Heart right ventricle (tissue), 16 donors: ENCODE measurements at regions not wholly inside any gene's neighbourhood (a gene's known extent, or its start where the extent isn't known, plus 50 kb on each side); places are given as distances from the start of the nearest gene placed in this dataset.

Experiments used
- ATAC-seq, 8 donors: fragments of 200-7000 bp; cut with Tn5 transposase; one replicate each; pipeline ENCODE4 v1.9.1; 2020; ENCODE audit warnings: mild to moderate bottlenecking in 8 of 8, moderate library complexity in 8 of 8, moderate number of reproducible peaks in 1 of 8
- DNase-seq, 2 donors: peaks; one replicate each; pipeline ENCODE4 v3.0.0-alpha.2; 2020
- H3K27ac ChIP-seq, 10 donors: fragments of 200-600 bp; sonication (generic) in 2 of 10; one replicate each; pipeline versions ENCODE4 v1.5.0 to v1.8.0; 2020 to 2022; ENCODE audit warnings: mild to moderate bottlenecking in 3 of 10
- H3K27me3 ChIP-seq, 7 donors: fragments of 200-600 bp; one replicate each; pipeline ENCODE4 v1.8.0; 2021 to 2022; ENCODE audit warnings: mild to moderate bottlenecking in 2 of 7
- H3K36me3 ChIP-seq, 9 donors: fragments of 200-600 bp; sonication (generic) in 1 of 9; one replicate each; pipeline versions ENCODE4 v1.5.0 to v1.8.0; 2020 to 2022; ENCODE audit warnings: mild to moderate bottlenecking in 2 of 9
- H3K4me1 ChIP-seq, 9 donors: fragments of 200-600 bp; sonication (generic) in 1 of 9; one replicate each; pipeline versions ENCODE4 v1.5.0 to v1.8.0; 2020 to 2022; ENCODE audit warnings: mild to moderate bottlenecking in 4 of 9
- H3K4me3 ChIP-seq, 10 donors: fragments of 200-600 bp; sonication (generic) in 2 of 10; one replicate each; pipeline versions ENCODE4 v1.5.0 to v1.8.0; 2020 to 2022; ENCODE audit warnings: mild to moderate bottlenecking in 7 of 10, moderate library complexity in 2 of 10
- H3K9me3 ChIP-seq, 11 donors: fragments of 200-600 bp in 10 of 11; sonication (generic) in 2 of 11; one replicate each; pipeline versions ENCODE4 v1.5.0 to v1.8.0; 2013 to 2022; ENCODE audit warnings: mild to moderate bottlenecking in 2 of 11, control low read depth in 1 of 11, moderate library complexity in 1 of 11
- WGBS, 2 donors: extraction: QIAGEN DNeasy Blood & Tissue Kit; methylation state at CpG; one replicate each; pipeline ENCODE4 v1.1.7; 2013; ENCODE audit warnings: inconsistent platforms in 1 of 2; 5-methylcytosine and 5-hydroxymethylcytosine counted together
- intact Hi-C, 10 donors: fragments of 100-400 bp; cut with DNase I; formaldehyde crosslinking; loops; one replicate each; pipeline versions ENCODE4 v1.11.1 to v1.14.2; 2022
- TF ChIP-seq, protein P1 (sequence below), 9 donors: fragments of 200-600 bp; sonication (generic) in 2 of 9; IDR thresholded peaks; one replicate each; pipeline versions ENCODE4 v1.5.0 to v1.8.0; 2021 to 2022; ENCODE audit warnings: antibody characterized with exemption in 9 of 9, mild to moderate bottlenecking in 5 of 9, moderate library complexity in 1 of 9
- donor health status: Arrhythmogenic right ventricular cardiomyopathy.
- donor health status: ischemic (EF 13 %, LVEDD 7.1; RV severe dilation, severe dysfunction).
- donor health status: healthy with polysubstance abuse.
- donor health status: DM: no; HTN: yes; CAD: no.
- donor health status: DM: no; HTN: no; CAD: no.
- donor health status: ischemic (EF 25% LVEDD 6.9; RV normal size, moderate dysfunction).
- donor health status: ischemic (EF 25% LVEDD 5.7; RV mildly dilated, moderate dysfunction).
- donor health status: healthy.
- donor health status: DM: yes; HTN: yes; CAD: no.
- donor health status: Ischemic cardiomyopathy.
- donor health status: ischemic (EF 35%, LVEDD 5.7; RV mildly dilated, moderate dysfunction).
- donor health status: nonischemic (EF 11% LVEDD 7.7; RV severe dilation, severe dysfunction).
- donor health status: DM: yes; HTN: yes; CAD: no.
- donor health status: PGD.
- donor health status: ischemic (EF 29% LVEDD 5.4; RV normal size, mild dysfunction).
- donor health status: nonischemic (EF 23%, LVEDD 6.1; RV moderate dilation, normal function).

DNA sequence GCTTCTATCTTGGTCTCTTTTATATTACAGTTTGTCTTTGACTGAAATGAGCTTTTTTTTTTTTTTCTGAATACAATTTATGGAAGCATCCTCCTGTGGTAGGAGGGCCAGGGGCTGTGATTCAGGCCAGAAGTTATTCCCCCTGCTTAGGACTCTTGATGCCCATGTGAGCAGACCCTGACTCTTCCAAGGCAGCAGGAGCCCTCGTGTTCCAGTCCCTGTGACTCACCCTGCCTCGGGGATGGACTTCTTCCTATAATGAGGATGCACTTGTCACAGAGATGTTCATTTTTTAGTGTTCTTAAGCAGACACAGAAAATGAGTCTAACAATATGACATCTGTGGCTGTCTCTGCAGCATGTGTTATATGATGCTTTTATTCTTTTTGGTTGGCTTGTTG lies 1293.7 kb upstream of the AUTS2 start:
- TF ChIP-seq, protein P1, sequence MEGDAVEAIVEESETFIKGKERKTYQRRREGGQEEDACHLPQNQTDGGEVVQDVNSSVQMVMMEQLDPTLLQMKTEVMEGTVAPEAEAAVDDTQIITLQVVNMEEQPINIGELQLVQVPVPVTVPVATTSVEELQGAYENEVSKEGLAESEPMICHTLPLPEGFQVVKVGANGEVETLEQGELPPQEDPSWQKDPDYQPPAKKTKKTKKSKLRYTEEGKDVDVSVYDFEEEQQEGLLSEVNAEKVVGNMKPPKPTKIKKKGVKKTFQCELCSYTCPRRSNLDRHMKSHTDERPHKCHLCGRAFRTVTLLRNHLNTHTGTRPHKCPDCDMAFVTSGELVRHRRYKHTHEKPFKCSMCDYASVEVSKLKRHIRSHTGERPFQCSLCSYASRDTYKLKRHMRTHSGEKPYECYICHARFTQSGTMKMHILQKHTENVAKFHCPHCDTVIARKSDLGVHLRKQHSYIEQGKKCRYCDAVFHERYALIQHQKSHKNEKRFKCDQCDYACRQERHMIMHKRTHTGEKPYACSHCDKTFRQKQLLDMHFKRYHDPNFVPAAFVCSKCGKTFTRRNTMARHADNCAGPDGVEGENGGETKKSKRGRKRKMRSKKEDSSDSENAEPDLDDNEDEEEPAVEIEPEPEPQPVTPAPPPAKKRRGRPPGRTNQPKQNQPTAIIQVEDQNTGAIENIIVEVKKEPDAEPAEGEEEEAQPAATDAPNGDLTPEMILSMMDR (IDR thresholded peaks at IDR 0.05), result no peak
- no peak for DNase-seq
- Histone ChIP-seq H3K27me3 (no peaks in the 10 kb centered on the region), H3K4me3 (no peak overlapping the region), H3K4me1 (no peaks in the 10 kb centered on the region), H3K36me3 (no peaks in the 10 kb centered on the region), H3K27ac (no peak overlapping the region), H3K9me3 (peaks cover 0 to 14% (median 0%) of the 10 kb centered on the region in 11 donors)
- ATAC-seq, result no peak
- 78 to 84% methylated on average over 2 of the region's 2 CpGs for WGBS, 2 donors
- intact Hi-C loops, result no loop called here

DNA sequence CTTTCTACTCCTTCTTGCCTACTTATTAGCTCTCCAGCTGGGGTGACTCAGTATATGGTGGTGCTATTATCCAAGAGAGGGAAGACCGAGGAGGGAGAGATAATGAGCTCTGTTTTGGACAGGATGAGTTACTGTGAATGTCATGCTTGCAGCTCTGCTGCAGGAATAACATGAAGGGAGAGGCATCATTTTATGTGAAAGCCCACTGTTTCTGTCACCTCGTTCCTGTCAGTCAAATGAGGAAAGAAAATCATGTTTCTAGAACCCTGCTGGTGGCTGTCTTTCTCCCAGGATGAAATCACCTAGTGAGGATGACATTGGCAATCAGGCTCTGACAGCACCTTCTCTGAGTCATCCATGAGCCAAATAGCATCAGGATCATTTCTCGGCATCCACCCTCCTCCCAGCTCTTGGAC lies 1291.6 kb upstream of the AUTS2 start:
- 46 to 61% methylated on average over 3 of the region's 3 CpGs for WGBS, 2 donors
- Histone ChIP-seq H3K36me3 (no peaks in the 10 kb centered on the region), H3K27me3 (no peaks in the 10 kb centered on the region), H3K4me3 (no peak overlapping the region), H3K9me3 (peaks cover 0 to 13% (median 0%) of the 10 kb centered on the region in 11 donors), H3K27ac (no peak overlapping the region), H3K4me1 (no peaks in the 10 kb centered on the region)
- ATAC-seq, result no peak
- TF ChIP-seq, protein P1 (IDR thresholded peaks at IDR 0.05), result no peak
- intact Hi-C loops, result no loop called here
- no peak for DNase-seq

DNA sequence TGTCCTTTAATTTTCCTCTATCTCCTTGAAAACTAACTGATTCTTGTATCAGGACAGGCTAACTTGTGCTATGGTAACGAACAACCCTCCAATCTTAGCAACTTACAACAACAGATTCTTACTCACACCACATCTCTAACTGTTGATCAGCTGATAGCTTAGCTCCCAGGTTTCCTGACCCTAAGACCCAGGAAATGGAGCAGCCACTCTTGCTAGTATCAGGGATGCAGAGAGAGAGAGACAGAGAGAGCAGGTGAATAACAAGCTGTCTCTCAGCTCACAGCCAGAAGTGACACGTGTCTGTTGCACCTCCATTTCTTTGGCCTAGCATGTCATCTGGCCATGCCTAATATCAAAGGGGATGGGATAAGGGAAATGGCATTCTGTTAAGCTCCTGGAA lies 1289.0 kb upstream of the AUTS2 start:
- ATAC-seq (no peak), DNase-seq (no peak)
- Histone ChIP-seq H3K27ac (no peak overlapping the region), H3K4me3 (no peak overlapping the region), H3K9me3 (peaks cover 0 to 9% (median 0%) of the 10 kb centered on the region in 11 donors), H3K4me1 (peaks cover 0 to 2% (median 0%) of the 10 kb centered on the region in 9 donors), H3K36me3 (no peaks in the 10 kb centered on the region), H3K27me3 (no peaks in the 10 kb centered on the region)
- intact Hi-C loops, result no loop called here
- WGBS, 2 donors, result 81 to 82% methylated on average over 2 of the region's 2 CpGs
- TF ChIP-seq, protein P1 (IDR thresholded peaks at IDR 0.05), result no peak

DNA sequence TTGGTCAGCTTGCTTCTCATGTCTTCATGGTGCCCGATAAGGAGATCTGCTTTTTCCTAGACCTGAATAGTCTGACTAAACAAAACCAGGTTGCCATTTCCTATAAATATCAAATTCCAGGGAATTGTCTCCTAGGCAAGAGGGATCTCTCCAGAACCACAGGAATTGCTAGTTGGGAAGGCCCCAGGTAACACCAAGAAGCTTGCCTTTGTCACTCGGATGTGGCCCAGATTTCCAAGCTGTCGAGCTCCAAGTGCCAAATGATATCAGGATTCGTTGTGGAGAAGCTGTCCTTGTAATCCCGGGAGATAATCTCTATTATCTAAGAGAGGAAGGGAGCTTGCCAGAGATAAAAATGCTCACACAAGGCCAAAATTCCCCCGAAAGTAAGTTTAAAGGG lies 1288.5 kb upstream of the AUTS2 start:
- TF ChIP-seq, protein P1 (IDR thresholded peaks at IDR 0.05), result no peak
- Histone ChIP-seq H3K4me3 (no peak overlapping the region), H3K9me3 (peaks cover 0 to 9% (median 0%) of the 10 kb centered on the region in 11 donors), H3K4me1 (peaks cover 0 to 5% (median 0%) of the 10 kb centered on the region in 9 donors), H3K36me3 (no peaks in the 10 kb centered on the region), H3K27me3 (no peaks in the 10 kb centered on the region), H3K27ac (no peak overlapping the region)
- intact Hi-C loops, result no loop called here
- 21 to 26% methylated on average over 6 of the region's 6 CpGs for WGBS, 2 donors
- no peak for DNase-seq
- ATAC-seq, result no peak
